ENCODE measurements at regions not wholly inside any gene's neighbourhood (a gene's known extent, or its start where the extent isn't known, plus 50 kb on each side); places are given as distances from the start of the nearest gene placed in this dataset.

DNA sequence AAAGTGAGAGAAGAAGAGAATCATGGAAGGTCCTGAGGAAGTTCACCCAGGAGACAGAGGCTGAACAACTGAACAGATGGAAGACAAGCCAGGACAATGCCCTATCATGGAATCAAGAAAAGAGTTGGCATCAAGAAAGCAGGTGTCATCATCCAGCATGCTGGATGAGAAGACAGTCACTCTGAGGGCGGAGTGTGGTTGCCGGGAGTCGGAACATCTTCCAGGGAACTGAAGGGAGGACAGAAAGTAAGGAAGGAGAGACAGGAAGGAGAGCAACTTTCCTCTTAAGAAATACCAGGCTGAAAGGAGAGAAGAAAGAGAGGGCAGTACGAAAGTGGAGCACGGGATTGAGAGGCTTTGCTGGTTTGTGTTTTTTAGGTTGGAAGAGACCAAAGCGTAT, 654.5 kb upstream of the CELF2 start:
- Histone ChIP-seq H3K36me3 (ENCODE audit: control insufficient read depth, insufficient read depth, low read length) (no peaks in the 10 kb centered on the region), H3K4me3 (ENCODE audit: extremely low read depth, insufficient read depth, low read length, poor library complexity, severe bottlenecking) (no peak overlapping the region), H3K9me3 (ENCODE audit: control insufficient read depth, low read length) (no peaks in the 10 kb centered on the region), H3K4me1 (ENCODE audit: control insufficient read depth, insufficient read depth, low read length, poor library complexity, severe bottlenecking) (no peaks in the 10 kb centered on the region), H3K27ac (ENCODE audit: low read depth, low read length, severe bottlenecking) (no peak overlapping the region)
- WGBS, 2 experiments (ENCODE audit: insufficient coverage in 2 of 2): 92 to 97% methylated on average over 4 to 6 of the region's 6 CpGs

DNA sequence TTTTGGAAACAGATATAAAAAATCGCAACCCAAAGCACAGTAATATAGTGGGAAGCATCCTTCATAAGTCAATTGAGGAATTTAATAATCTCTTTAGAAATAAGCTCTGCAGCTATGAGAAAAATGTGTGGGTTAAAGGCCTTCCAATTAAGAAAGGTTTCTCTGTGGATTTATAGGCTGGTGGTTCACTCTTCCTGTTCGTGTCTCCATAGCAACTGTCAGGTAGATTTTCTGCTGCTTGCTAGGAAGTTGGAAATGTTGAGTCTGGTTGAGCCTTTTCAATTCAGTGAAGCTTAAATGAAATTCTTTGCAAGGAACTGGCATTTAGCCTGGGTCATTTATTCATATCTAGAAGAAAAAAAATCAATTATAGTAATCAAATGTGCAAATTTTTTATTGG, 652.8 kb upstream of the CELF2 start:
- Histone ChIP-seq H3K9me3 (ENCODE audit: control insufficient read depth, low read length) (no peaks in the 10 kb centered on the region), H3K27ac (ENCODE audit: low read depth, low read length, severe bottlenecking) (no peak overlapping the region), H3K4me1 (ENCODE audit: control insufficient read depth, insufficient read depth, low read length, poor library complexity, severe bottlenecking) (no peaks in the 10 kb centered on the region), H3K4me3 (ENCODE audit: extremely low read depth, insufficient read depth, low read length, poor library complexity, severe bottlenecking) (no peak overlapping the region), H3K36me3 (ENCODE audit: control insufficient read depth, insufficient read depth, low read length) (no peaks in the 10 kb centered on the region)
- 100% methylated on average over 1 of the region's 2 CpGs; no CpG with 5 or more reads in 1 of the 2 experiments for WGBS, 2 experiments (ENCODE audit: insufficient coverage in 2 of 2)

DNA sequence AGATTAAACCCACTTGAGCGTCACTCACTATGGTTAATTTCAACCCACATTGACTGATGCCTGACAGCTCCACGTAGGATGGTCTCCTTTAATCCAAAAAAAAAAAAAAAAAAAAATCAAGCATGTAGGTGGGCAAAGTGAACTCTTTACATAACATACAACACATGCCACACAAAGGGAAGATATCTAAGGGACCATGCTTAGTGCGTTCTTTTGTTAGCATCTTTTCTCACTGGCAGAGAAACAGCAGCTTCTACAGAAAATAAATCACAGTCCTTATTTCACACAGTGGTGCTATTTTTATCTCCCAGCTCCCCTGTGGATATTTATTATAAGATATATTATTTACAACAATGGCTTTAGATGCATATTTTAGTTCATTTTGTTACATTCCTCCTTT, 652.0 kb upstream of the CELF2 start:
- Histone ChIP-seq H3K36me3 (ENCODE audit: control insufficient read depth, insufficient read depth, low read length) (no peaks in the 10 kb centered on the region), H3K9me3 (ENCODE audit: control insufficient read depth, low read length) (no peaks in the 10 kb centered on the region), H3K27ac (ENCODE audit: low read depth, low read length, severe bottlenecking) (no peak overlapping the region), H3K4me1 (ENCODE audit: control insufficient read depth, insufficient read depth, low read length, poor library complexity, severe bottlenecking) (no peaks in the 10 kb centered on the region), H3K4me3 (ENCODE audit: extremely low read depth, insufficient read depth, low read length, poor library complexity, severe bottlenecking) (no peak overlapping the region)
- WGBS, 2 experiments (ENCODE audit: insufficient coverage in 2 of 2): 100% methylated on average over 1 of the region's 3 CpGs; no CpG with 5 or more reads in 1 of the 2 experiments

DNA sequence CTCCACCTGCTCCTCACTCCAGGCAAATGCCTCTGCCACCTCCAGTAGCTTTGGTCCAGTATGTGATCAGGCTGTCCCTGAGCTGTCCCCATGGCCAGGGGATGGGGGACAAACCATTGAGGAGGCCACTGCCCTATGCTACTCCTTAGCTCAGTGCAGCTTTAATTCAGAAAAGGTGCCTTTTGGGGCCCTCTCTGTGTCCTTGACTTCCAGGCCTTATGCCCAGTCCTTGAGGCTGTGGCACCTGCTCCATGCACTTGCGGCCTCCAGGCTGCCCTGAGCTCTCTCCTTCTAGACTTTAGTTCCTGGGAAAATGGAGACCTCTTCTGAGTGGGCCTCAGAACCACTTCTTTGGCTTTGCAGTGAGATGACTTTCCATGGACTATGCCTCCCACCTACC, 650.8 kb upstream of the CELF2 start:
- Histone ChIP-seq H3K9me3 (ENCODE audit: control insufficient read depth, low read length) (no peaks in the 10 kb centered on the region), H3K27ac (ENCODE audit: low read depth, low read length, severe bottlenecking) (no peak overlapping the region), H3K36me3 (ENCODE audit: control insufficient read depth, insufficient read depth, low read length) (no peaks in the 10 kb centered on the region), H3K4me1 (ENCODE audit: control insufficient read depth, insufficient read depth, low read length, poor library complexity, severe bottlenecking) (no peaks in the 10 kb centered on the region), H3K4me3 (ENCODE audit: extremely low read depth, insufficient read depth, low read length, poor library complexity, severe bottlenecking) (no peak overlapping the region)
- WGBS, 2 experiments (ENCODE audit: insufficient coverage in 2 of 2): 91 to 100% methylated on average over 1 of the region's 1 CpG

DNA sequence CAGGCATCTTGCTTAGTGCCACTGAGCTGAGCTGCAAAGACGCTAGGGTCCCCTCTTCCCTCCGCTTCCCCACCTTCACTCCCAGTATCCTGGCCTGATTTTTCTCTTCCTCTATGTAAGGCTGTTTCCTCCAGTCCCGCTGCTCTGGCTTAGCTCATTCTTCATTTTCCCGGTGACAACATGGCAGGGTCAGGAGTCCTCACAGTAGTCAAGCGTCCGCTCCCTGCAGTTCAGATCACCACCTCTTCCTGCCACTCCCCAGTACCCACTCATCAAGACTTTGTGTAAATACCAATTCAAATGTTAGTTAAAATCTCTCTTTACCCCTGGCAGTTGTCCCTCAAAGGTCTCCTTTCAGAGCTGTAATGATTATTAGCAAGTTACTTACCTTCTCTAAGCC, 650.4 kb upstream of the CELF2 start:
- Histone ChIP-seq H3K36me3 (ENCODE audit: control insufficient read depth, insufficient read depth, low read length) (no peaks in the 10 kb centered on the region), H3K9me3 (ENCODE audit: control insufficient read depth, low read length) (no peaks in the 10 kb centered on the region), H3K4me1 (ENCODE audit: control insufficient read depth, insufficient read depth, low read length, poor library complexity, severe bottlenecking) (no peaks in the 10 kb centered on the region), H3K4me3 (ENCODE audit: extremely low read depth, insufficient read depth, low read length, poor library complexity, severe bottlenecking) (no peak overlapping the region), H3K27ac (ENCODE audit: low read depth, low read length, severe bottlenecking) (no peak overlapping the region)
- 90 to 91% methylated on average over 3 to 4 of the region's 6 CpGs for WGBS, 2 experiments (ENCODE audit: insufficient coverage in 2 of 2)

DNA sequence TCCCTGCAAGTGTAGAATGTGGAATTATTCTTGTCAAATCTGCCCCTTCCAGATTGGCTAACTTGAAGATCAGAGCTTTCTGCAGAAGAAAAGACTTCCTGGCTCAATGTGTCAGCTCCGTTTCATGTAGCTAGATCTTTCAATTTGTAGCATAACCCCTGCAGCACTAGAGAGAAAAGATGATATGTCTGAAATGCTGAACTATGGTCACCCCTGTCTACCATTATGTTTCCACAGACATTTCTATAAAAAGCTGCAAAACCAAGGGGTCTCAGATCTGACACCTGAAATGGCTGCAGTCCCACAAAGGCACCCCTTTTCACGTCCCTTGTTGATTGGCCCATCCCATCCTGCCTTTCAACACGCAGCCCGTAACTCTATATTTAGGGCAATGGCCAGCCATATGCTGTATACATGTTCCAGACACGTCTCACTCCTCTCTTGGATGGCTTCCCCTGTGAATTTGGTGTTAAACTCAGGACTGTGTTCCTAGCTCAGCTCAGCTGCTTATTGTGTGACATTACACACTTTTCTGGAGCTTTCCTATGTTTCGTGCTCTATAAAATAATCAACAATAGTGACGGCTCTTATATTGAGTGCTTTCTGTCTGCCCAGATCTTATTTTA, 648.6 kb upstream of the CELF2 start:
- H3K4me3 ChIP-seq (ENCODE audit: extremely low read depth, insufficient read depth, low read length, poor library complexity, severe bottlenecking): no peak overlapping the region
- WGBS, 2 experiments (ENCODE audit: insufficient coverage in 2 of 2): 96 to 97% methylated on average over 5 to 6 of the region's 7 CpGs
- H3K9me3 ChIP-seq (ENCODE audit: control insufficient read depth, low read length): no peaks in the 10 kb centered on the region

DNA sequence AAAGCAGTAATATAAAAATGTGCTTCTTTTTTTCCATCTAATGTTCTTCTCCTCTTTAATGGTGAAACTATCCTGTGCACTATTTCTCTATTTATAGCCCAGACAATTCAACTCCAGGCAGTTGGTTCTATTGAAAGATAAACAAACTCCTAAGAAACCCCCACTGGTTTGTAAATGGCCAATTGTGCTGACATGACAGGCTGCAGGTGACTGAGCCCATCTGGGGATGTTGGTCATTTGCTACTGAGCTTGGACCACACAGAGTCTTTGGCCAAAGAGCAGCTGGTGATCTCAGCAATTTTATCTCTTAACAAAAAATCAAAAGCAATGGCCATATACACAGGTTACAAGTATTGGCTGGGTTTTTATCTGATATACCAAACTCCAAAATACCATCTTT, 631.8 kb upstream of the CELF2 start:
- Histone ChIP-seq H3K4me1 (ENCODE audit: control insufficient read depth, insufficient read depth, low read length, poor library complexity, severe bottlenecking) (no peaks in the 10 kb centered on the region), H3K4me3 (ENCODE audit: extremely low read depth, insufficient read depth, low read length, poor library complexity, severe bottlenecking) (no peak overlapping the region), H3K36me3 (ENCODE audit: control insufficient read depth, insufficient read depth, low read length) (no peaks in the 10 kb centered on the region), H3K9me3 (ENCODE audit: control insufficient read depth, low read length) (no peaks in the 10 kb centered on the region), H3K27ac (ENCODE audit: low read depth, low read length, severe bottlenecking) (no peak overlapping the region)

More for the DNA sequence above, 648.6 kb upstream of the CELF2 start:
- no peak overlapping the region for H3K27ac ChIP-seq (ENCODE audit: low read depth, low read length, severe bottlenecking)
- no peaks in the 10 kb centered on the region for H3K4me1 ChIP-seq (ENCODE audit: control insufficient read depth, insufficient read depth, low read length, poor library complexity, severe bottlenecking)
- H3K36me3 ChIP-seq (ENCODE audit: control insufficient read depth, insufficient read depth, low read length): no peaks in the 10 kb centered on the region

DNA sequence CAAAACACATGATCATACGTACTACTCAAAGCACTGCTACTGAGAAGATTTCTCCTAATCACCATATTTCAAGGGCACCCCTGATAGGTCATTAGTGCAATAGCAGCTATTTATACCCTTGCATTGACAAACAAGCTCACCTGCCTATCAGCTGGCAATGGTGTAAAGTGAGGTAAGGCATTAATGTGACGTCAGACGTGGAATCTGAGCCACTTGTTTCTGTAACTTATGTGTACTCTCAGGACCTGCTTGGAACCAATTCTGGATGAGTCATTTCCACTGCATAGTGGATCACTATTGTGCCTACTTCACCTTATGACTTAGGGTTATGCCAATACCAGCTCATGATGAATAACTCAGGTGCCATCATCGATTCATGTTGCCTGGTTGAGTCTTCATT, 628.5 kb upstream of the CELF2 start:
- Histone ChIP-seq H3K4me3 (ENCODE audit: extremely low read depth, insufficient read depth, low read length, poor library complexity, severe bottlenecking) (no peak overlapping the region), H3K36me3 (ENCODE audit: control insufficient read depth, insufficient read depth, low read length) (no peaks in the 10 kb centered on the region), H3K9me3 (ENCODE audit: control insufficient read depth, low read length) (no peaks in the 10 kb centered on the region), H3K4me1 (ENCODE audit: control insufficient read depth, insufficient read depth, low read length, poor library complexity, severe bottlenecking) (no peaks in the 10 kb centered on the region), H3K27ac (ENCODE audit: low read depth, low read length, severe bottlenecking) (no peak overlapping the region)
- 89 to 100% methylated on average over 4 of the region's 4 CpGs for WGBS, 2 experiments (ENCODE audit: insufficient coverage in 2 of 2)

DNA sequence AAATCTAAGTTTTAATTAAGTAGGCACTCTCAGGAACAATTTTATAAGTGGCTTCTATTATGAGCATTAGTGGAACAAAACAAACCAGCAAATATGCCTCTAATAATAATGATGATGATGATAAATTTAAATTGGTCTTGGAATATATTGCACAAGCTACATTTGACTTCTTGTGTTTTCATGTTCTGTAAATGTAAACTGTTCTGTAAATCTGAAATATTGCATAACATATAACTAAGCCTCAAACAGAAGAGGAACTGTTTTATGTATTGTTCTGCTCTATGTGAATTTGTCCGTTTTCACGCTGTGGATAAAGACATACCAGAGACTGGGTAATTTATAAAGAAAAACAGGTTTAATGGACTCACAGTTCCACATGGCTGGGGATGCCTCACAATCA, 625.2 kb upstream of the CELF2 start:
- Histone ChIP-seq H3K4me3 (ENCODE audit: extremely low read depth, insufficient read depth, low read length, poor library complexity, severe bottlenecking) (no peak overlapping the region), H3K27ac (ENCODE audit: low read depth, low read length, severe bottlenecking) (no peak overlapping the region), H3K9me3 (ENCODE audit: control insufficient read depth, low read length) (peaks cover 4% of the 10 kb centered on the region), H3K36me3 (ENCODE audit: control insufficient read depth, insufficient read depth, low read length) (no peaks in the 10 kb centered on the region), H3K4me1 (ENCODE audit: control insufficient read depth, insufficient read depth, low read length, poor library complexity, severe bottlenecking) (no peaks in the 10 kb centered on the region)
- 87 to 94% methylated on average over 2 of the region's 2 CpGs for WGBS, 2 experiments (ENCODE audit: insufficient coverage in 2 of 2)

DNA sequence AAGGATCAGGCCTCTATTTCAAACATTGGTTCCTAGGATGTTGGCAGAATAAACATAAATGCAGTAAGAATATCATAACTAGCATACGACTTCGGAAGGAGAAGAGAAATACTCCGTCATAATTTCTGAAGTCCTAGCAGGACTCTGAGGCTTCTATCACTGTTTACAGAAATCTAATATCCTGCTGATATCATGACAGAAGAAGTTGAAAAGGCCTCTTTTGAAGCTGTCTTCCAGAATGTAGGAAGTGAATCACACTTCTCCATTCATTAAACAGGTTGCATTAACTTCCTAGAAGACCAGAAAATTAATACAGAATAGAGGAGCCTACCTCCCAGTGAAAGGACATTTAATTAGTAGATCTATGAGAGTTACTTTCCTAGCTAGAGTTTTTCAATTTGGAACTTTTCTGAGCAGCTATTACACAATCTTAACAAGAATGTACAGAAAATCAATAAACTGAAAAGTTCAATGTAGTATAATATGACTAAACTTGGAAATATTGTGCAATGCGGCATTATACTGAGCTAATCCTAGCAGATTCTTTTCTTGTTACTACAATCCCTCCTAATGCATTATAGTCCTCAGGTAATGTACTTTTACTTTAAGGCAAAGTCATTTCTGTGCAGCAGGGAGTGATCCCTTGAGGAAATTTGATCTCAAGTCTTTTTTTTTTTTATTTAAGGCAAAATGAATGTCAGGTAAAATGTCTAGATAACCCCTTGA, 622.6 kb upstream of the CELF2 start:
- Histone ChIP-seq H3K4me1 (ENCODE audit: control insufficient read depth, insufficient read depth, low read length, poor library complexity, severe bottlenecking) (no peaks in the 10 kb centered on the region), H3K27ac (ENCODE audit: low read depth, low read length, severe bottlenecking) (no peak overlapping the region), H3K9me3 (ENCODE audit: control insufficient read depth, low read length) (peaks cover 4% of the 10 kb centered on the region), H3K36me3 (ENCODE audit: control insufficient read depth, insufficient read depth, low read length) (no peaks in the 10 kb centered on the region), H3K4me3 (ENCODE audit: extremely low read depth, insufficient read depth, low read length, poor library complexity, severe bottlenecking) (no peak overlapping the region)
- 94% methylated on average over 3 of the region's 4 CpGs; no CpG with 5 or more reads in 1 of the 2 experiments for WGBS, 2 experiments (ENCODE audit: insufficient coverage in 2 of 2)

DNA sequence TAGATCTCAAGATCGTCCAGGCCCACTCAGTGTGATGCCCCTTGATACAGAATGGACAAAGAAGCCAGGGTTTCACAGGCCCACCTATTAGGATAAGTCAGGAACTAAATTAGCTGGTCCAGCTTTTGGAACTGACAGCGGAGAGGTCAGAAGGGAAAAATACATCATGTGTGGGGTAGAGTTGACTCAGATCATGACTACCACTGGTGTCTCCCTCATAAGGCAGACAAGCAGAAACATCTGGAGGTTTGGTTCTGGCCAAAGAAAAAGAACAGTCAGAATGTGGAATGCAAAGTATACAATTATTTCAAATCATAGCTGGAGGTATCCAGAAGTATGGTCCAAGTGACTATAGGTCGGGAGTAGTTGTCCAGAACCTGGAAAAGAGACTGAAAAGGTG, 621.1 kb upstream of the CELF2 start:
- 90 to 91% methylated on average over 2 to 3 of the region's 3 CpGs for WGBS, 2 experiments (ENCODE audit: insufficient coverage in 2 of 2)
- Histone ChIP-seq H3K4me1 (ENCODE audit: control insufficient read depth, insufficient read depth, low read length, poor library complexity, severe bottlenecking) (no peaks in the 10 kb centered on the region), H3K4me3 (ENCODE audit: extremely low read depth, insufficient read depth, low read length, poor library complexity, severe bottlenecking) (no peak overlapping the region)

More for the DNA sequence above, 621.1 kb upstream of the CELF2 start:
- no peak overlapping the region for H3K27ac ChIP-seq (ENCODE audit: low read depth, low read length, severe bottlenecking)
- no peaks in the 10 kb centered on the region for H3K36me3 ChIP-seq (ENCODE audit: control insufficient read depth, insufficient read depth, low read length)
- peaks cover 4% of the 10 kb centered on the region for H3K9me3 ChIP-seq (ENCODE audit: control insufficient read depth, low read length)
